ENCODE measurements at regions not wholly inside any gene's neighbourhood (a gene's known extent, or its start where the extent isn't known, plus 50 kb on each side); places are given as distances from the start of the nearest gene placed in this dataset.

DNA sequence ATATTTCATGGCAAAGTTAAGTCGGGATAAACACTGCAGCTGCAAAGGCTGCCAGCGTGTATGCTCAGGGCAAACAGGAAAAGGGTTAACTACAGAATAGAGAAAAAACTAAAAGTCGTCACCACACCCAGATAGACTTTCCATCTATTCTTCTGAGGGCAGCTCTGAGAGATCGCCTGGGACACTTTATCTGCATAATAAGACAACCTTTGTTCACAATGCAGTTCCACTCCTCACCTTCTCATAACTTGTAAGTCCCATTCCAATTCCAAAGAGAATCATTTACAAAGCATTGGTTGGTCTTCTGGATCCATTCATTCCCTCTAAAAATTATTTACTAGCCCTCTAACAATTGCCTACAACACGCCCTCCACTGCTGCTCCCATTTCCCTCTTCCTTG, 437.4 kb downstream of the RND3 start:
- DNase-seq (ENCODE audit: low spot score), result no peak

DNA sequence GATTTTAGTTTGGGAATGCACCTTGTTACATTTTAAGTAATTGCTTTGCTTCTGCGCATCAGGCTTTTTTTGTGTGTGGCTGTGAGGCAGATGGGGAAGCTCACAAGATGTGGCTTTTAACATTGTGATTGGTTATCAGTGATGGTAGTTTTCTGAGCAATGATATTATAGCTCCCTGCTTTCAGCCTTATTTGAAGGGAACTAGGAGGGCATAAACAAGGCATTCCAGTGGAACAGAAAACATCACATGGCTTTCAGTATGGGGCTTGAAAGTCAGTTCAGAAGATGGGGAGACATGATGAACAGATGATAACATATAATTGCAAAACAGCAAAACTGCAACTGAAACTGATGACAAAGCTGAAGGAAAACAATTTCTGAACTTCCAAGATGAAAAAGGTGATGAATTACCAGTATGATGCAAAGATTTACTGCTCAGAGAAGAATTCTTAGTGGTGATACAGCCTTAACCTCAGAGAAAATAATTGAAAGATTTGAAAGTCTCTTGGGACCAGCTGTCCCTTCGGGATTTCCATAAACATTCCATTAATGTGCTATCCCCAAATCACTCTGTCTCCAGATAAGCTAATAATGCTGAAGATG, 439.7 kb downstream of the RND3 start:
- no peak for DNase-seq (ENCODE audit: low spot score)

DNA sequence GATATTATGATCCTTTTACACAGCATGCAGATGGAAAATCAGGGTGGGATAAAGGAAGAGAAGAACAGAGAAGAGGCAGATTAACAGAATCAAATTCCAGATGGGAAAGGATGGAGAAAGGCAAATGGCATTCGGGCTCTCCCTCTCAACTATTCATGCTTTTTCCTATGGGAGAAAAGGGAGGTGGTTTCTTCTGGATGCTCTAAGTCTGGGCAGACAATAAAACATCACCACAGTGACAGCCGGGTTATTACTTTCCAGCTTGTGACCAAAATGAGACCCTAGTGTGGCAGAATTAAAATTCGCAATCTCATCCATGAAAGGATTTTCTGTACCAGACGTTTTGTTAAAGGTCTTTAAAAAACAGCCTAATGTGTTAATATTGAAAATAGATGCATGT, 440.7 kb downstream of the RND3 start:
- DNase-seq (ENCODE audit: low spot score), result no peak

DNA sequence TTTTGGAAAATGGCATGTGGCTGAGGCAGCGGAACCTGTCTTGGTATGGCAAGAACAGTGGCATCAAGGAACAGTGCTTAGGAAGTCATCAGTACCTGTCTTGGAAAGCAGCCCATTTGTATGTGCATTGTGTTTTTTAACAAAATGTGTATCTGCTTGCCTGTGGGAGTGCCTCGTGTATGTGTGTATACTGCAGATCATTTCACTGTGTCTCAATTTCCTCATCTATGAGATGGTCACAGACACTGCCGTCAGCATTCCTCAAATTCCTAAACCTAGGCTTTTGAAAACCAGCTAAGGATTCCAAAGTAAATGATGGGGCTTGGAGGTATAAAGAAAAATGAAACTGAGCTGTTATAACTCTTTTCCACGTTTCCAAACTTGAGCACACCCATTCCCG, 441.3 kb downstream of the RND3 start:
- DNase-seq (ENCODE audit: low spot score), result no peak

DNA sequence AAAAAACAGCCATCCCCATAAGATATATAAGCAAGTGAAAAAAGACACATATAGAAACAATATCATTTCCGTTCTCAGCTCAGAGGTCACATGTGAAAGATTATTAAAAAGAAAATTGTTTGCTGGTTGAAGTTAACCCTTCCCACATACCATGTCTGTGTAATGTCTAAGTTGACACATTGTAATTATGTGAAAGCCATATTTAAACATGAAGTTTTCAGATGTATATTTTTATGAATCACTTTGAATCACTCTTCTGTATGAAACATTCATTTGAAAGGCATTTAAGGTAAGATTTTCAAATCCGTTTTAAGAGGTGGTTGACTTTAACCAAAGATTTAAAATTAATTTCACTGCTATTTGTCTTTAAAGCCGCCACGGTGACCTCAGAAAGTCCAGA, 441.9 kb downstream of the RND3 start:
- no peak for DNase-seq (ENCODE audit: low spot score)

DNA sequence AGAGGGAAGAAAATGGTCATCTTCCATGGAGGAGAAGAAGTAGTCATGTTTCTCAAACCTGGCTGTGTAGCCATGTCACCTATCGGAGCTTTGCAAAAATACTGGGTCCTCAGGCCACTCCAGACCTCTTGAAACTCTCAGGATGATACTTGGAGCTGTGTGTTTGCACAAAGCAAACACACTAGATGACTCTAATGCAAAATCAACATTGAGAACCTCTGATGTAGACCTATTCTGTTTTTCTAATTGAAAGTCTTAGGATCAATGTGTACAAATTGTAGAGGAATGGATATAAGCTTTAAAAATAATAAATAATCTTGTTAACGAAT, 444.3 kb downstream of the RND3 start:
- DNase-seq (ENCODE audit: low spot score), result no peak

DNA sequence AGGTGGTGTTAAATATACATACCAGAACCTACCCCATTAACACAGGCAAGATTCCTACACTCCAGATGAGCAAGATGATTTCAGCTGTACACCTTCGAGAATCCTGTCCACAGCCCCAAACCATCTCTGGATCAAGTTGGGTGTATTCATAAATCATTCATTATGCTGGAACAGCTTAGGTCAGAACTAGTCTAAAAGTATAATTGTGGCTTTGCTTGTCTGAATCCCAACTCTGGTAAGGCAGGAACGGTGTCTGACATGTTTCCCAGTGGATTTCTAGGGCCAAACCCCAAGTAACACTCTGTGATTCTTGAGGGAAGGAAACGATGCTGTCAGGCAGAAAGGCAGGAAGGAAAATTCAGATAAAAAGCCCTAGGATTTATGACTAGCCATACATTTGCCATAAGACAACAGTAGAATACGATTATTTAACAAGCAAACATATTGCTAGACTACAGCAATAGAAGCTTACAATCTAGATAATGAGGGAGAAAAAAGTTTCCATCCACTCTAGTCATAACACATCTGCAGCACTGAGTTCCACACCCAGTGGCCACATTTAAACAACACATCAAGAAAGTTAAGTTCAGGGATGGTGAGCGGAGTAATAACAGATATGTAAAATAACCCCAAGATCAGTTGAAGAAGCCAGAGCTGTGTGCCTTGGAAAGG, 444.8 kb downstream of the RND3 start:
- no peak for DNase-seq (ENCODE audit: low spot score)

DNA sequence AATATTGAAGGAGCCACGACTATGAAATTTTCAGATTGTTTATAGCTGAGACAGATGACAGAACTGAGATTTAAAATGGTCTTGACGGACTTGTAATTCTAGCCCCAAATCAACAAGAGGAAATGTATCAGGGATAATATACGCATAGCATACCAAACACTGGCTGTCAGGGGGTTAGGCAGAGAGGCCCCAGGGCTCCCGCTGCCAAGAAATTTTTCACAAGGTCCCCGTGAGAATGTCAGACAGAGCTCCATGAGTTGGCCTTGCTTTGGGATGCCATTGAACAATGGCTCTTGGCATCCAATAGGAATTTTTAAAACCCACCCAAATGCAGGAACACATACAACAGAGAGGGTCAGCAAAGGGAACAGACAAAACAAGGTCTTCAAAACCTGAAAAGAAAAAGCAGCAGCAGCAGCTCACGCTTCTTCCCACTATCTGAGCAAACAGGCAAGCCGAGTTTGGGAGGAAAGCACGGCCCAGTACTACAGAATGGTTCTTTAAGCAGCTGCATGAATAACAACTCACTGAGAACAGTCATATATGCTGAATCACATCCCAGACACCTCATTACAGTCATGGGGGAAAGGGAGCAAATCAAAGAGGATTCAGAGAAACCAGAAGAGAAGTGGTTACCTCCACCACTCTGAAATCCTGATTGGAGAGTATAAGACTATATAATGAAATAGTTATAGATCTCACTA, 445.6 kb downstream of the RND3 start:
- DNase-seq (ENCODE audit: low spot score), result no peak

DNA sequence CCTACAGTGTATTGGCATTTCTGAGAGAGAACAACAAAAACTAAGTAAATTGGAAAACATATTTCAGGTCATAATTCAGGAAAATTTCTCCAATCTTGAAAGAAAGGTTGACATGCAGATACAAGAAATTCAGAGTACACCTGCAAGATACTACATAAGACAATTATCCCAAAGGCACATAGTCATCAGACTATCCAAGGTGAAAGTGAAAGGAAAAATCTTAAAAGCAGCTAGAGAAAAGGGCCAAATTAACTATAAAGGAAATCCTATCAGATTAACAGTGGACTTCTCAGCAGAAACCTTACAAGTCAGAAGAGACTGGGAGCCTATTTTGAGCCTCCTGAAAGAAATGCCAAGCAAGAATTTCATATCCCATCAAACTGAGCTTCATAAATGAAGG, 449.0 kb upstream of the MMADHC start:
- DNase-seq (ENCODE audit: low spot score), result no peak

DNA sequence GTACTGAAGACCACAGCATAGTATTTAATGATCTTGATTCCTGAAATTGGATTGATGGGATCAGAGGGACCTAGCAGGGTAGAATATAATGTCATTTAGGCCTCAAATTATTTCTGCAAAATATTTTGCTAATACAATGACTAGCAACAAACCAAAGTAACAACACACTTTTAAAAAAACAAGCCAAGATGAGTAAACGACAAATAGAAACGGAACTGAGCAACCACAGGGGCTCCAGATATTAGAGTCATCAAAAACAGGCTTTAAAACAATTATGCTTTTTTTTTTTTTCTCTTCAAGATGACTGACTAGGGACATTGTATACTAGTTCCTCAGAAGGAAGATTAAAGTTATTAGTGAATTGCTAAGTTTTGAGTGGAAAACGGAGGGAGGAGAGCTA, 447.1 kb upstream of the MMADHC start:
- no peak for DNase-seq (ENCODE audit: low spot score)

DNA sequence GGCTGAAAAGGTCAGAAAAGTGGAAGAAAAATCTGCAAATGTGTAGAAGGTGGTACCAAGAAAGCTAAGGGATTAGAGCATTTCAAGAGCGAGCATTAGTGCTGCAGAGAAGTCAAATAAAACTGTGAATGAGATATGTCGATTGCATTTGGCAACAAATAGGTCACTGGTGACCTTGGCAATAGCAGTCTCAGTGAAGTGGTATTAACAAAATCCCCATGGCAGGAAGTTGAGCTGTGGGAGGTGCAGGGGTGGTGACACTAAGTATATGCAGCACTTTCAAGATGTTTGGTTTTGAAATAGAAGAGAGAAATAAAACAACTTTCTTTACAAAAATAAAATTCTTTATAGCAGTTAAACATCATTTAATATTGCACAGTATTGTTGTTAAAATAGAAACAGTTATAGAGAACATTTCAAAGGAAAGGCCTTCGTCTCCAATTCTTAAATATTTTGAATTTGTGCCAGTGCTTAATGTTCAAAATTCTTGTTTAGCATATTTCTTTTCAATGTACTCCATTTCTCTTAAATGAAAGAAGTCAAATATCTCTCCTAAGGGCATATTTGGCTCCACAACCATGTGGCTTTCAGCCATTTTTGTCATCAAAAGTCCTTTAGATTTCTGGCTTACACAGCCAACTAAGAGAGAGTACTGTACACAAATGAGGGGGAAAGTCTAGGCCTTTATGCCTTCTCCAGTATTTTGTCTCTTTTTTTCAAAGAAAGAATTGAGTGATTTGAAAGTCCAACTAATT, 443.0 kb upstream of the MMADHC start:
- DNase-seq (ENCODE audit: low spot score), result no peak

DNA sequence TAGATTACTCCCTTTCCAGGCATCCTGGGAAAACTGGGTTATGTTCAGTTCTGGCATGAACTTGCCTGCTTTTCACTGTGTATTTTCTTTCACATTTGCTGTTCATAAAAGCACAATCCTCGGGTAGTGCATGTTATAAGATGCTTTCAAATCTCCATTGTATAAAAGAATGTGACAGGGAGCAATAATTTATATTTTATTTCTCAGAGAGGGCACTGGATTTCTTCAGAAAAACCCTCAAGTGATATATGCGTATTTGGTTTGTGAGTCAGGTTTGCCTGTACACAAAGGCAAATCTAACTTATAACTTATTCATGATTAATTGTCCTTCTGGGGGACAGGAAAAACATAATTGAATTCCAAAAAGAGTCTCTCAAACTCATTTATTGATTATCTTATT, 440.7 kb upstream of the MMADHC start:
- no peak for DNase-seq (ENCODE audit: low spot score)

DNA sequence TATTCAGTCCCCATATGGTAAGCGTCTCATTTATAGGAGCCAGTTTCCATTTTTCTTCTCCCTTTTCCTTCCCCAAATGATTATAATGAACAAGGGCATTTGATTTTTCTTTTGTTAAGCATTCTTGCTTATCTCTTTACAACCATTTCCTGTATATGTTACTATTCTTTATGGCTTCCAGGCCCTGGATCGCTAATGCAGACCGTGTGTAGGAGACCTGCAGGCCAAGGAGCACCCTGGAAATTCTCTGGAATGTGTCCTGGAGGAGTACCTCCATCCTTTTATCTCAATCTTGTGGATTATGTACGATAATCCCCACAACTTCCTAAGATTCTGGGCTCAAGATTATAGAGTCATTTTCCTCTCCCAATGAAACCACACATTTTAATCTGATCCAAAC, 439.6 kb upstream of the MMADHC start:
- DNase-seq (ENCODE audit: low spot score), result no peak

DNA sequence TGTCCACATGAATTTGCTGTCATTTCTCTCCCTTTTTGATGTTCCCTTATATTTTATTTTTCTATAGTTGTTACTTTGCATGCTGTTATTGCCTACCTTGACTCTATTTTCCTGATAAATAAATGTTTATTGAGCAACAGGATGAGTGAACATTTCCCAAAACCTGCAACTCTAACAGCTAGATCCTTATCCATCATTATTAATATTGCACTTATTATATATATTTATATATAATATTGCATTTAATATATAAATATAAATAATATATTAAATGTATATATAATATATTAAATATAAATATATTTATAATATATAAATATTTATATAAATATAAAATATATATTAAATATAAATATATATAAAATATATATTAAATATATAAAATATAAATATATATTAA, 436.1 kb upstream of the MMADHC start:
- DNase-seq (ENCODE audit: low spot score), result no peak

DNA sequence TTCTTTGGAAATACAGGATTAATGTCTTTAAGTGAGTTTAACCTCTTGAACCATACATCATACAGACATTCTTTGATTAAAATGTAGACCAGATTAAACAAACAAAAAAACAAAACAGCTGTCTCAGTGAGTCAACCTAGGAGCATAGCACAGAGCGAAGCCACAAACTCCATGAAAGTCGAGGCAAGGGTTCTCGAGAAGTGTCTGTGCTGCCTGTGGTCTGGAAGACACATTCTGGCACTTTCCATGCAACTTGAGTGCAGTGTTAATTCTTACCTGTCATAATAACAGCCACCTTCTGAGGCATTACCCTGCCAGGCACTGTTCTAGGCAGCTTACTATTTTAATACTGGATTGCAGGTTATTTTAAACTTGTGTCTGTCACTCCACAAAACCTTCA, 435.5 kb upstream of the MMADHC start:
- DNase-seq (ENCODE audit: low spot score), result no peak

DNA sequence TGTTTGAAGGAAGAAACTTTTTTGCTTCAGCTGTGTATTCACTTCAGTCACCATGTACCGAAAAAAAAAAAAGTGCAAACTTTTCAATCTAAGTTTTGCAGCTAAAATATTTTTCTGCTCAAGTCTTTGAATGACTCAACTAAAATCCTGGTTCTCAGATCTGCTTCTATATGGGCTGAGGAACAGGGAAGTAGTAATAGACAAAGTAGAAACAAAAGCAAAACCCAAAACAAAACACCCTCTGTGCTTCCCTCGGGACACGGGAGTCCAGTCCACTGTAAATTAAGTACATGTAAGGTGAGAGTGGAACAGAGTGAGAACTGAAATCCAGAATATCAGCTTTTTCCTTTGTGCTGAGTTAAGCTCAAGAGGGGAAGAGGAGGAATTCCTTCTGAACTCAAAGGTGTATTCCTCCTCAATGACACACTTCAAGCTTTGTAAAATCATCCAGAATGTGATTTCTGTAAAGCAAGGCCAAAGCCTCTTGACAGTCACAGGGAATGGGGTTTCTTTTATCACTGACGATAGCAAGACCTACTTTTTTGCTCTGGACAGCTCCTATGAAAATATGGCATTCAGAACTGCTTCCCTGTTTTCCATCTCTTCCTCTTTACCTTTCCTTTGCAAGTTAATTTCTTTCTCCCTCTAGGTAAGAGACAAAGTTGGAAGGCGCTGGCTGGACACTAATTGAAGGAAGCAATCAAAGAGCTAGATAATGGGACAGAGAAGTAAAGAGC, 433.5 kb upstream of the MMADHC start:
- DNase-seq (ENCODE audit: low spot score), result no peak

DNA sequence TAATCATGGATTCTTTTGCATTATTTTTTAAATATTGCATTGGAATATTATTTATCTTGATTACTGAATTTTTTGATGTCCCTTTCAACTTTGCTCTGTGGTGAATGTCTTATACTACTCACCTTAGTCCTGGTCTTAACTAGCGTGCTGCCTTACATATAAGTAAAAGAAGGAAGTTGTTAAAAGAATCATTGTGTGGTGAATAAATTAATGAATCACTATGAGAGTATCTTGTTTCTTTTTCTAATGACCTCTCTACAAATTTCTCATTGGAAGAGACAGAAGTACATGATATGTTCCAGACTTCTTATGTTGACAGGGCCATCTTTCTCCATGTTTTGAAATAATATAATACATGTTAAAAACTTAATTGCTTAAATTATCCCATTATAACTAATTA, 432.6 kb upstream of the MMADHC start:
- no peak for DNase-seq (ENCODE audit: low spot score)

DNA sequence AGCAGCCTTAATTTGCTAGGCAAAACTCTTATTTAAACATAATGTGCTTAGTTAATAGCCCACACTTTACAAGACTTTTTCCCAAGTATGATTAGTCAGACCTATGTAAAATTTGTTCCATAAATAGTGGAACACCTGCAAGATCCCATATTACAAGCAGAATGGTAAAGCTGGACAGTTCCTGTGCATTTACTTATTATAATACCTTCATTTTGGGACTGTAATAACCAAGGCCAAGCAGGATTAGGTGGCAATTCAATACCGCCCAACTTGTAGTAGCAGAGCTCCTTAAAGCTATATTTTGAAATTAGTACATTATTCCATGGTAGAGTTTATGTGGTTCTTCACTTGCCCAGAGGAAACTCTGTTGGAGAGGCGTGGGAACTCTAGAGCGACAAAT, 431.5 kb upstream of the MMADHC start:
- DNase-seq (ENCODE audit: low spot score), result no peak

DNA sequence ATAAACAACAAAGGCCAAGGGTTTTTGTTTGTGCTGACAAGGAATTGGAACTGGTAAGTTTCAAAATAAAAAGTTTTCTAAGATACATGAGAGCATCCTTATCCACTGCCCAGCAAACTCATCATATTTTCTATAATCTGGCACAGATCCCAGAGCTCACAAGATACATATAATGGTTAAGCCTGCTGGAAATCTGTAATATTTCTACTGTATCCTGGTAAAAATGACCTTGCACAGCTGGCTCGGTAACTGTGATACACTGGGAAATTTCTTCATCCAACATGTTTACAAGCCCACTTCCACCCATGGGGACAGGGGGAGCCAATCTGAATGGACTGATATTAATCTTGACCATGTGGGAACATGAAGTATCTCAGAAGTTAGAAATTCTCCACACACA, 425.4 kb upstream of the MMADHC start:
- DNase-seq (ENCODE audit: low spot score), result no peak

DNA sequence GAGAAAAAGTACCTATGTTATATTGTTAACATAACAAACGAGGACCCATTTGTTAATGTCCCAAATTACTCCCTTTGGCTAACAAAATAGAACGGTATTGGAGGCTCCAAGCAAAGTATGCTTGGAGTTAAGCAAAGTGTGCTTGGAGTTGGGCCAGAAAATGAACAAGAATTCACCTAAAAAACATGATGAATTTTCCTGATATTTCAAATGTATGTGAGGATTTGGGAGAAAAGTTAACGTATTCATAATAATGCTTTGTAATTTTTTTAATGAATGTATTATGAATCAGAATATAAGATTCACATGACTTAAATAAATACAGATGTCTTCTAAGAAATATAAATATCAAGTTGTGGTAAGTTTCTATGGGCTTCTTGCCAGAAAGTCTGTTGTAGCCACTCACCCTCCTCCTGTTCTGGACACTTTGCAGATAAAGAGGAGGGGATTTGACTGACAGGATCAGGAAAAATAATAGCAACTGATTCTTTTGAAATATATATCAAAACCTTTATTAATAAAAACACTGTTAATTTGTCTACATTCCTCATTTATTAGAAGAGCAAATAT, 423.7 kb upstream of the MMADHC start:
- no peak for DNase-seq (ENCODE audit: low spot score)

DNA sequence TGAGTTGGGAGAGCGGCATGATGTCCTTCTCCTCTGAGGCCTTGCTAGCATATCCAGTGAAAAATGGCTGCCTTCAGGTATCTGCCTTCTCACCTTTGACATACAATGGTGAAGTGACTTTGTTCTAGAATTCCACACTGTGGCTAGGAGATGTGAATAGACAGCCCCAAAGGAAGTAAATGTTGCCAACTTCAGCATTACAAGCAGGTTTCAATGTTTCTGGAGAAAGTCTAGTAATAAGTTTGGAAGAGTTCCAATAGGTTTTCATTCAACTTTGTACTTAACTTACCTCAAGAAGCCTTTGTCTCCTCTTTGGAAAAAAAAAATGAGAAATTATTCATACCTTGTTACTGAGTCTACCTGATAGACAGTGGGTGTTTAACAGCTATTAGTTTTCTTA, 421.3 kb upstream of the MMADHC start:
- DNase-seq (ENCODE audit: low spot score), result no peak

DNA sequence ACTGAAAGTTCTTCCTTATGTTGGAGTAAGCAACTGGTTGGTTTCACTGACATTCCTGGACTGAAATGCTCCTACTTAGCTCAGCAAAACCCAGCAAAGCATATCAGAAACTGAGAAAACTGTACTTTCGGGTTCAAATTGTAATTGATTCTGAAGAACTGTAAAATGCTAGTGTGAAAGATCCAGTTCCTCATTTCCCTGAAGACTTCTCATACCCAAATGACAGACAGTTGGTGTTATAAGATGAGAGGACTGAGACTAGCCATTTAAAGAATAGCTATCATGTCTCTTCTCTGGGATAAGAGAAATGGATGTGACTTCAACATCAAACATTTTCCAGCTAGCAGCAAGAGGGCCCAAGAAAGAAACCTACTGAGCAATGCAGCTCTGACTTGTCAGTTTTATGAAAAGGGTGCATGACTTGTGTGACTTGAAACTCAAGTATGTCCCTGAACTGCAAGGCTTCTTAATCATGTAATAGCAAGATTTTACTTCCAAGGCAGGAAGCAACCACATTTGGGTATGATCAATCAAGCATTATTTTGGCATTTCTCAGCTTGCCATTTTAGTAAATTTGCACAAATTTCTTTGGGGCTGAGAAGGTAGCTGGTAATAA, 420.3 kb upstream of the MMADHC start:
- DNase-seq (ENCODE audit: low spot score), result no peak
